ENCODE measurements at regions not wholly inside any gene's neighbourhood (a gene's known extent, or its start where the extent isn't known, plus 50 kb on each side); places are given as distances from the start of the nearest gene placed in this dataset.

DNA sequence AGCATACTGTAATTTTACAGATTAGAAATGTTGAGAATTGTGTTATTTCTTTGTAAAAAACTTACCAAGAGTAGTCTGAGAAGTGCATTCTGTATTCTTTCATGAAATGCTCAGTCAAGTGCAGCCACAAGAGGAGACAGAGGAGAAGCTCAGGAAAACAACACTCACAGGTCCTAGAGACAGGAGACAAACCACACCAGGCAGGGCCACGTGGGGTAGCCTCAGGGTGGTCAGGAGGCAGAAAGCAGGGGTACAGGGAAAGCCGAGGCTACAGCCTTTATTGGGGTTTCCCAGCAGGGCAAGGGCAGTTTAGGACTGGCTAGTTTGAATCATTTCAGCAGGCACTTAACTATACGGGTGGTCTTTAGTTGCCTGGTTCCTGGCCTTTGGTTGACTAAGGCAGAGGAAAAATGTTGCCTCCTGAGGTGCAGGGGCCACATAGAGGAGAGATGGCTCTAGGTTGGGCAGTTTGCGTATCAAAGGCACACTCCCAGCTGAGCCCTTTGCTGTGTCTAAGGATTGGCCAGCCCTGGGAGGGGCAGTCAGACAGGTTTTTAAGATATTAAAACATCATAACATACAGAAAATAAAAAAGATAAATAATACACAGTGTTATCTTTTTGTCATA is 230.9 kb upstream of the ANKRD55 start:
- H3K27ac Mint-ChIP-seq = no peak overlapping the region
- no peak overlapping the region for H3K4me3 Mint-ChIP-seq
- H3K27me3 Mint-ChIP-seq = no peaks in the 10 kb centered on the region
- no peak for DNase-seq
- no peaks in the 10 kb centered on the region for H3K4me1 Mint-ChIP-seq (ENCODE audit: low read depth)
- H3K9me3 Mint-ChIP-seq = no peaks in the 10 kb centered on the region
- H3K36me3 Mint-ChIP-seq (ENCODE audit: low read depth) = no peaks in the 10 kb centered on the region

DNA sequence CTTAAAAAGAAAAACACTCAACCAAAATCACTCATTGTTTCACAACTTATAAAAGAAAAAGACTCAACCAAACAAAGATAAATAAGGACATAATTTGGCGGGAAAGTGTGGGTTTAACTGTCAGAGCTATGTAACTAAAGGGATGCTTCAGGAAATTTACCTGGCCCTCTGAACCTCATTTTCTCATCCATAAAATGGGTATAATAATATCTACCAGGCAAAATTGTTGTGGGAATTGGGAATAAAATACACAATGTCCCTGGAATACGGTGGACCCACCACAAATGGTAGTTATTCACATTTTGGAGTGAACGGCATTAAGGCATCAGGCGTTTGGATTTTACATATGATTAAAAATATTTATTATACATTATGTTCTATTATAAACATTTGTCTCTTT is 228.5 kb upstream of the ANKRD55 start:
- no peak for DNase-seq
- Mint-ChIP-seq H3K4me3 (no peak overlapping the region), H3K27ac (no peak overlapping the region), H3K4me1 (ENCODE audit: low read depth) (no peaks in the 10 kb centered on the region), H3K9me3 (no peaks in the 10 kb centered on the region), H3K36me3 (ENCODE audit: low read depth) (no peaks in the 10 kb centered on the region), H3K27me3 (no peaks in the 10 kb centered on the region)

DNA sequence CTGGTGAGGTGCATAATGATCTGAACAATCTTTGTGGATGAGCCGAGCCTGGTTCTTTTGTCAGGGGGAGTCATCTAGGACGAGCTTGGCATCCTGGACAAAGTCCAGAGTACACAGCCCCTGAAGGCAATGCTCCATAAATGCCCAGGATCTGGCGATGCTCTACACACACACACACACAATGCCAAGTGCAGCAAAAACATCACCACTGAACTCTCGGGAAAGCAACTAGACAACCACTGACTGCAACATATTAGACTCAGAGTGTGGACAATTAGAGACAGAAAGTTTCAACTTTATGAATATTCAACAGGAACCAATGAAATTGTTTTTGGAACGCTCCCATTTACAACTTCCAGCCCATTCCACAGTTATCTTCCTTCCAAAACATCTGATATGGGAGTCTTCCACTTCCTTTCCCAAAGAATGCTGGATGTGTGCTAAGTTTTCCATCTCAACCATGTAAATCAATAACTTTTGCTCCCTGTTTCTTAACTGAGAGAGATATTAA is 227.6 kb upstream of the ANKRD55 start:
- DNase-seq = no peak
- no peaks in the 10 kb centered on the region for H3K27me3 Mint-ChIP-seq
- H3K9me3 Mint-ChIP-seq = no peaks in the 10 kb centered on the region
- H3K27ac Mint-ChIP-seq = no peak overlapping the region
- no peak overlapping the region for H3K4me3 Mint-ChIP-seq
- no peaks in the 10 kb centered on the region for H3K36me3 Mint-ChIP-seq (ENCODE audit: low read depth)
- H3K4me1 Mint-ChIP-seq (ENCODE audit: low read depth) = no peaks in the 10 kb centered on the region

DNA sequence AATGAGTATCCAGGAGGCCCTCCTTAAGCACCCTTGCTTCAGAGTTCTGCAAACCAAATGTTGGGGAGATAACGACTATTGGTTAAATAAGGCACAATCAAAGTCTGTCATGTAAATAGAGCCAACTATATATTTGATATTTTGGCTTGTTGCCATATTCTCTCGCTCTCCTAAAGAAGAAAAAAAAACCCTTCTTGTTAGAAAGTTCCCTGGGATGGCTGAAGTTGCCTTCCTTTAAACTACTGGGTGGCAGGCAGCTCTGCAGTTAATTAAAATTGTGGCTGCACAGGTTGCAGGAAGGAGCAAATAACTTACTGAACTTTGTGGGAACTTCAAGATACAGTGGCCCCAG is 227.0 kb upstream of the ANKRD55 start:
- DNase-seq = no peak
- H3K4me1 Mint-ChIP-seq (ENCODE audit: low read depth) = no peaks in the 10 kb centered on the region
- H3K9me3 Mint-ChIP-seq = no peaks in the 10 kb centered on the region
- H3K27me3 Mint-ChIP-seq = no peaks in the 10 kb centered on the region
- no peak overlapping the region for H3K4me3 Mint-ChIP-seq
- no peaks in the 10 kb centered on the region for H3K36me3 Mint-ChIP-seq (ENCODE audit: low read depth)
- H3K27ac Mint-ChIP-seq = no peak overlapping the region

DNA sequence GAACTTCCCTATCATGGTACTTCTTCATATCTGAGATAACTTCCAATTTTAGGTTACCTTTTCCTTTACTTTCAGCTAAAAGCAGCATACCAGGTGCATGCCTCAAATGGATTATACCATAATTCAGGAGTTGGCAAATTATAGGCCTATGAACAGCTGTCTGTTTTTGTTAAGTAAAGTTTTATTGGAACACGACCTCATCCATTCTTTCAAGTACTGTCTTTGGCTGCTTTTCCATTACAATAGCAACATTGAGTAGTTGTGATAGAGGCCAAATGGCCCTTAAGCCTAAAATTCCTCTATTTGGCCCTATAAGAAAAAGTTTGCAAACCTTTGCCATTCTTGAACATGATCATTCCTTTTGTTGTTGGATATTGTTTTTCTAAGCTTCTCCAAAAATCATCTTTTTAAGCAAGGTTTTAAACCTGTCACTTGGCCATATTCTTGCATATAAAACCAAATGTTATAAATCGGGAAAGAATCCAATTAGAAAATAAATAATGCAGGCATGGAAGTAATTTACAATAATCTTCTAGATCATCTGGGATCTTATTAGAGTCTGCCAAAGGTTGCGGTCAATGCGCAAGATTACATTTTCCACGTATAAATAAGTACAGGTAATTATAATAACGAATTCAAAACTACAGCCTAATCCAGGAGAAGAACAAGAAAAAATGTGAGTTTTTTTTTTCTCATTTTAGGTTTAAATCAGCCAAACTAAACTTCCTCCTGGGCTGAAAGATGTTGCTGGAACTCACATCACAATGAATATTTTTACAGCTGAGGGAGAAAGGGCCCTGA is 226.5 kb upstream of the ANKRD55 start:
- Mint-ChIP-seq H3K9me3 (no peaks in the 10 kb centered on the region), H3K27me3 (no peaks in the 10 kb centered on the region), H3K4me1 (ENCODE audit: low read depth) (no peaks in the 10 kb centered on the region), H3K4me3 (no peak overlapping the region), H3K27ac (no peak overlapping the region), H3K36me3 (ENCODE audit: low read depth) (no peaks in the 10 kb centered on the region)
- no peak for DNase-seq

DNA sequence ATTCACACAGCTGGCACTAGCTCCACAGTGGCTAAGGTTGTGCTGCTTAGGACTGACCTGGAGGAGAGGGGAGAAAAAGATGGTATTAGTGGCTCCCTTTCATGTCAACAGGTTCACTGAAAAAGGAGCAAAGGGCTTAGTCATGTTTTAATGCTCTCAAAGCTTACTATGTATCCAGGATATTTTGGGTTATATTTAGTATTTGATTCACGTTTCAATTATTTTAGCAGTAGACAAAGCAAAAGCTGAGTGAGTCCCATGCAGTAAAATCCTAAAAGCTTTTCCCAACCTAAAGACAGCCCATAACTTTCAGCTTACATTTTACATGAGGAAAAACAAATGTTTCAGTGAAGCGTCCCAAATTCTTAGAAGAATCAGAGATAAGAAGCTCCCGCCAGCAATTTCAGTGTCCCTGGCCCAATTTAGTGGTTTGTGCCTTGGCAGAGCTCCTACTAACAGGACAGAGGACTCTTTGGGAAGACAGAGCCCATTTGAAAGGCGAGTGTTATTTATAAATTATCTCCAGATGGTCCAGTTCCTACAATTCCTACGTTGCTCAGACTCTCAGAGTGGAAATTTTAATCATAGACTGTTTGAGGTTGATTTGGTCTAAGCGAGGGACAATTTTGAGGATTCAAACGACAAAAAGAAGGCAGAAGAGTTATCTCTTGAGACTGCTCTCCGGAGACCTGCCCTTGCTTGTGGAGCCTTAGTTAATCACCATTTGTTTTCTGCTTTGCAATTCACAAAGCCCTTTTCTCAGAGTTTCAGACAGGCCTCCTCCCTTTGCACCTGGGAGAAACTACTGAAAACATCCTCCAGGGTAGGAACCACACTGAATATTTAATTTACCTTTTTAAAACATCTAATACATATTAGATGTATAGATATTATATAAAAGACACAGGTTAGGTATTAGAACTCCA is 225.0 kb upstream of the ANKRD55 start:
- no peak overlapping the region for H3K27ac Mint-ChIP-seq
- H3K27me3 Mint-ChIP-seq = no peaks in the 10 kb centered on the region
- no peaks in the 10 kb centered on the region for H3K36me3 Mint-ChIP-seq (ENCODE audit: low read depth)
- no peak overlapping the region for H3K4me3 Mint-ChIP-seq
- H3K9me3 Mint-ChIP-seq = no peaks in the 10 kb centered on the region
- H3K4me1 Mint-ChIP-seq (ENCODE audit: low read depth) = no peaks in the 10 kb centered on the region
- DNase-seq = no peak

DNA sequence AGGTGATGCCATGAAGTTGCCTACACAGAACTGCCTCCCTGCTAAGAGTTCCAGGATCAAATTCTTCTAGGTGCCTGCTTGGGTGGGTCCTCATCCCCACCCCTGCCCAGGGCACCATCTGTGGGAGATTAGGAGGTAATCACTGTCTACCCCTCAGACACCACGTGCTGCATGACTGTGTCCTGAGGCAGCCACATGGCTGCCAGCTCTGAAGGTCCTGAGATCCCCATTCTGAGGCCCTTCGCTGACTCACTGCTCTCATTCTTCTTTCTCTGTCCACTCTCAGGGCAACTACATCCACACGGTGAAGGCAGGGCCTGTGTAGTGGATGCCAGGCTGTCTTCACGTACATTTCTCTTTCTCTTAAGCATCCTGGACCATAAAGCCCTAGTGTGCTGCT is 222.9 kb upstream of the ANKRD55 start:
- no peak overlapping the region for H3K27ac Mint-ChIP-seq
- H3K36me3 Mint-ChIP-seq (ENCODE audit: low read depth) = no peaks in the 10 kb centered on the region
- no peaks in the 10 kb centered on the region for H3K4me1 Mint-ChIP-seq (ENCODE audit: low read depth)
- no peaks in the 10 kb centered on the region for H3K9me3 Mint-ChIP-seq
- no peak for DNase-seq
- H3K27me3 Mint-ChIP-seq = no peaks in the 10 kb centered on the region
- no peak overlapping the region for H3K4me3 Mint-ChIP-seq

DNA sequence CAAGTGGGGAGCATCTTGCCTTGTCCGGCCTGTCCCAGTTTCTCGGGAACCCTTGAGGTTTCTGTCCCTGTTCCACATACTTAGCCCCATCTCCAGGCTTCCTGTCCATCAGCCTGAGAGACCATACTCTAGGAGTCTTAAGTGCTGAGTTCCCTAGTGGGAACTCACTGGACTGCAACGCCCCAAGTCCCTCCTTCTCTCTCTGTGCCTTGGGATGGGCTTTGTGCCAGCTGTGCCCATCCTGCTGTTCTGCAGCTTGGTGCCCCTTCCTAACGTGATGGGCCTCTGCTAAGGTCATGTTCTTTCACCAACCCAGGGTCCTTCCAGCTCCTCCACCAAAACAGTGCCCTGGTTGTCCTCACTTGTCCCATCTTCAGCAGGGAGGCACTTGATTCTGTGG is 222.3 kb upstream of the ANKRD55 start:
- H3K4me1 Mint-ChIP-seq (ENCODE audit: low read depth) = no peaks in the 10 kb centered on the region
- no peak overlapping the region for H3K27ac Mint-ChIP-seq
- no peaks in the 10 kb centered on the region for H3K27me3 Mint-ChIP-seq
- no peak for DNase-seq
- no peak overlapping the region for H3K4me3 Mint-ChIP-seq
- no peaks in the 10 kb centered on the region for H3K36me3 Mint-ChIP-seq (ENCODE audit: low read depth)
- no peaks in the 10 kb centered on the region for H3K9me3 Mint-ChIP-seq

DNA sequence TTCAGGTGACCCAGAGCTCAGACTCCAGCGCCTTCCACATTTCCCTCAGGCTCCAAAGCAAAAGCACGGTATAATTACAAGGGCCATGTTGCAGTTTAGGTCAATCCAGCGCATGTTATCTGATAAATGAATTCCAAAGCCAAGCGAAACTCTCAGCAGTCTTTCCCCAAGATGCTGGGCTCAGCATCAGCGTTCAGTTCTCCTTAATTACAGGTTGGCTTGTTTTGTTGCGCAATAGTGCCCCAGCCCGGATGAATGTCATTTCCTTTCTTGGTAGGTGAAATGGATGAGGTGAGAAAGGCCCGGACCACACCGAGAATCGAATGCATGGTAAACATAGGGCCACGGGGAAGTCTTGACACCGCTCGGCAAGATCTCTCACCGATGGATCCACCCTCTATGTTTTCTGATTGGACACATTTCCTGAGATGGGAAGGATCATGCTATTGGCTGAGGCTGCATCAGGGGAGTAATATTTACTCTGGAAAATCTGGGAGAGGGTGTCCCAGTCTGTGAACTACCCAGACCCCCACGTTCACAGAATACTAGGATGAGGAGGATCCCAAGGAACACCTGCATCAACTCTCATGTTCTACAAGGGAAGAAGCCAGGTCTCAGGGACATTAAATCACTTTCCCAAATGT is 221.2 kb upstream of the ANKRD55 start:
- DNase-seq = no peak
- no peaks in the 10 kb centered on the region for H3K4me1 Mint-ChIP-seq (ENCODE audit: low read depth)
- H3K4me3 Mint-ChIP-seq = no peak overlapping the region
- no peak overlapping the region for H3K27ac Mint-ChIP-seq
- no peaks in the 10 kb centered on the region for H3K27me3 Mint-ChIP-seq
- H3K9me3 Mint-ChIP-seq = no peaks in the 10 kb centered on the region
- no peaks in the 10 kb centered on the region for H3K36me3 Mint-ChIP-seq (ENCODE audit: low read depth)

DNA sequence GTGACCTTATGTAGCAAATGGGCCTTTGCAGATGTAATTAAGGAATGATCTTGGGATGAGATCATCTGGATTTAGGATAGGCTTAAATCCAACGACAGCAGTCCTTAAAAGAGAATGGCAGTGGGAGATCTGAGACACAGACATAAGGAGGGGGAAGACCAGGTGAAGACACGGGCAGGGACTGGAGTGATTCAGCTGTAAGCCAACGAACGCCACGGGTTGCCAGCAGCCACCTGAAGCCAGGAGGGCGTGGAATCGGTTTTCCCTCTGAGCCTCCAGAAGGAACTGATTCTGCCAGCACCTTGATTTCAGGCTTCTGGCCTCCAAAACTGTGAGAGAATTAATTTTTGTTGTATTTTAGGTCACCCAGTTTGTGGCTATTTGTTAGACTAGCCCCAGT is 218.6 kb upstream of the ANKRD55 start:
- Mint-ChIP-seq H3K27ac (no peak overlapping the region), H3K27me3 (no peaks in the 10 kb centered on the region), H3K4me1 (ENCODE audit: low read depth) (no peaks in the 10 kb centered on the region), H3K36me3 (ENCODE audit: low read depth) (no peaks in the 10 kb centered on the region), H3K4me3 (no peak overlapping the region), H3K9me3 (no peaks in the 10 kb centered on the region)
- no peak for DNase-seq

DNA sequence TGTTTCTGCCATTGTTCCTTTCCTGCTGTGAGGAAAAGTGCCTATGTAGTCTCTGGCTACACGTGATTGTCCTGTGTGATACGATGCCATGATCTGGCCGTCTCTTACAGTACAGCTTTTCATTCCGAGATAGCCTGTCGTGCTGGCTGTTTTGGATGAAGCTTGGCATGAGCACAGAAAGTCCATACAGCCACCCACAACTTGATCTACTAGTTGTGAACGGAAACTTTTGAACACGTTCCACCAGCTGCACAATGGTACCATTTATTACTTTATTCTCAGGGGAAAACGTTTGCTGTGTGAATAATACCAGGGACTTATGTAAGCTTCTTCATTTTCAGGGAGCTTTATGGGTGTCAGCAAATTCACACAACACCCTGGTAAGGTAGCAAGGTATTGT is 217.6 kb upstream of the ANKRD55 start:
- Mint-ChIP-seq H3K27ac (no peak overlapping the region), H3K27me3 (no peaks in the 10 kb centered on the region), H3K9me3 (no peaks in the 10 kb centered on the region), H3K4me1 (ENCODE audit: low read depth) (no peaks in the 10 kb centered on the region), H3K4me3 (no peak overlapping the region), H3K36me3 (ENCODE audit: low read depth) (no peaks in the 10 kb centered on the region)
- no peak for DNase-seq

DNA sequence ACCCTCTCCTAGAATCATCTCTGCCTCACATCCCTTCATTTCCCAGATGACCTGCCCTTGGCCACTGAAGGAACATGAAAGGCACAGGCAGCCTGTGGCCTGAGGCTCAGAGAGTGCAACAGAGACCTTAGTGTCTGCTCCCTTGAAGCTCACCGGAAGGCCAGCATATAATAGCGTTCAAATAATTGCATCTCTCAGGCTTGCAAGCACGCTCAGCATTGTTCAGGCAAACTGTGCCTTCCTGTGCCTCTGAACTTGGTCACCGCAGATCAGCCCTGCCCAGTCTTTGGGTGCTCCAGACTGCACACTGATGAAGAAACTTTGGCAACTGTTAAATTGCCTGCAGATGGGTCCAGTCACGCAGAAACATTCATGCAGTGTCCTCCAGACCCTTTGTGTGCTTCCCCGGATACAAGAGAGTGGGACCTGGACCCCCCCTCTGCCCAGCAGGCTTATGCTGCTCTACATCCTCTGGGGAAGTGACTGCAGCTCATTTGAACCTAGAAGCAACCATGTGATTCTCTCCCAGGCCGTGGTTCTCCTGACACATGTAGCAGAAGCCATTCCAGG is 216.0 kb upstream of the ANKRD55 start:
- no peak overlapping the region for H3K27ac Mint-ChIP-seq
- H3K9me3 Mint-ChIP-seq = no peaks in the 10 kb centered on the region
- no peaks in the 10 kb centered on the region for H3K4me1 Mint-ChIP-seq (ENCODE audit: low read depth)
- H3K4me3 Mint-ChIP-seq = no peak overlapping the region
- DNase-seq = no peak
- H3K27me3 Mint-ChIP-seq = no peaks in the 10 kb centered on the region
- H3K36me3 Mint-ChIP-seq (ENCODE audit: low read depth) = no peaks in the 10 kb centered on the region

DNA sequence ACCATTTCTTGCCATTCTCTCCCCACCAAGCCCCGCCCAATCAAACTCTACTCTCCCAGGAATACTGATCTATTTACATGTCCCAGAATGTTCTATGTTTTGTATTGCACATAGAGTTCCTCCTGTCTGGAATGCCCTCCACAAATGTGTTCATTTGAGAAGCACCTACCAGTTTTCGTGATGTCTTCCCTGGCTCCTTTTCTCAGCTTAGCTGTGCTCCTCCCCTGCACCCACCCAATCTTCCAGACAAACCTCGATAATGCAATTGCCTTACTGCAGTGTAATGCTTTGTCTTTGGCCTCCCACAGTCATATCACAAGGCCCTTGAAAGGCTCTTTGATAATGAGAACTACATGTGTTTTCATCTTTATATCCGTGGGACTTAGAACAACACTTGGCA is 214.5 kb upstream of the ANKRD55 start:
- Mint-ChIP-seq H3K27ac (no peak overlapping the region), H3K4me3 (no peak overlapping the region), H3K27me3 (no peaks in the 10 kb centered on the region), H3K36me3 (ENCODE audit: low read depth) (no peaks in the 10 kb centered on the region), H3K4me1 (ENCODE audit: low read depth) (no peaks in the 10 kb centered on the region), H3K9me3 (no peaks in the 10 kb centered on the region)
- DNase-seq = no peak

DNA sequence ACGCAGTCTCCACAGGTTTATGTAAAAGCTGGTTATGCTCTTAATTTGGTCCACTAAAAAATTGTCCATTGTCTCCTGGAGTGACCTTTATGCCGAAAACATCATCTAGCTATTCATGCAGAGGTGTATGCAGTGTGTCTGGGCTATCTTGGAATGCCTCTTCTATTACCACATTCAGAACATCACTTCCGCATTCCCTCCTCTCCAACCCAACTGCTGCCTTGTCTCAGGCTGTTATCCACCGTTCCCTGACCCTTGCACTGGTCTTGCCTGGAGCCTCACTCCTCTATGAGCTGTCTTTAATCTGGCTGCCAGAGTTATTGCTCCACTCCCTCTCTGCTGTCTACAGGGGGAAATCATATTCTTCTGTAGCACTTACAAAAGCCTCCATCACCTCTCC is 214.1 kb upstream of the ANKRD55 start:
- DNase-seq = no peak
- Mint-ChIP-seq H3K27me3 (no peaks in the 10 kb centered on the region), H3K4me1 (ENCODE audit: low read depth) (no peaks in the 10 kb centered on the region), H3K9me3 (no peaks in the 10 kb centered on the region), H3K27ac (no peak overlapping the region), H3K4me3 (no peak overlapping the region), H3K36me3 (ENCODE audit: low read depth) (no peaks in the 10 kb centered on the region)
